ENCODE measurements at regions not wholly inside any gene's neighbourhood (a gene's known extent, or its start where the extent isn't known, plus 50 kb on each side); places are given as distances from the start of the nearest gene placed in this dataset.
"Not testable (repeated sequence)": the region's sequence is repeated elsewhere in the genome, so short reads cannot be mapped to it uniquely, and the experiment has no call there.

GRCh38 chr7:34382166-34382893 lies 275.7 kb upstream of the NPSR1 start:
- in situ Hi-C loops (cut with HindIII; ENCODE audit: low sequenced_read_pairs), result no loop called here

GRCh38 chr7:34385384-34385783 lies 272.6 kb upstream of the NPSR1 start:
- in situ Hi-C loops (cut with HindIII; ENCODE audit: low sequenced_read_pairs), result loop anchor here (5.0 kb wide), 1 partner anchor 43 kb away; no protein-coding TSS in a partner anchor

GRCh38 chr7:34389332-34390078 lies 268.5 kb upstream of the NPSR1 start:
- in situ Hi-C loops (cut with HindIII; ENCODE audit: low sequenced_read_pairs), result loop anchor here (5.0 kb wide), 1 partner anchor 47 kb away; no protein-coding TSS in a partner anchor

- in situ Hi-C loops (cut with HindIII; ENCODE audit: low sequenced_read_pairs), result no loop called here
These were observed 267.9 kb upstream of the NPSR1 start for GRCh38 chr7:34390103-34390502.

- in situ Hi-C loops (cut with HindIII; ENCODE audit: low sequenced_read_pairs), result no loop called here
These were observed 265.0 kb upstream of the NPSR1 start for GRCh38 chr7:34392972-34393371.

- in situ Hi-C loops (cut with HindIII; ENCODE audit: low sequenced_read_pairs), result no loop called here
These were observed 261.5 kb upstream of the NPSR1 start for GRCh38 chr7:34396437-34397064.

- in situ Hi-C loops (cut with HindIII; ENCODE audit: low sequenced_read_pairs), result no loop called here
These were observed 256.2 kb upstream of the NPSR1 start for GRCh38 chr7:34401776-34402175.

GRCh38 chr7:34406848-34407530 lies 251.0 kb upstream of the NPSR1 start:
- in situ Hi-C loops (cut with HindIII; ENCODE audit: low sequenced_read_pairs), result no loop called here

GRCh38 chr7:34407586-34407985 lies 250.4 kb upstream of the NPSR1 start:
- in situ Hi-C loops (cut with HindIII; ENCODE audit: low sequenced_read_pairs), result no loop called here

GRCh38 chr7:34417781-34418180 lies 240.2 kb upstream of the NPSR1 start:
- in situ Hi-C loops (cut with HindIII; ENCODE audit: low sequenced_read_pairs), result no loop called here

GRCh38 chr7:34421526-34421925 lies 236.5 kb upstream of the NPSR1 start:
- in situ Hi-C loops (cut with HindIII; ENCODE audit: low sequenced_read_pairs), result no loop called here

- in situ Hi-C loops (cut with HindIII; ENCODE audit: low sequenced_read_pairs), result no loop called here
These were observed 232.8 kb upstream of the NPSR1 start for GRCh38 chr7:34425194-34425593.

- in situ Hi-C loops (cut with HindIII; ENCODE audit: low sequenced_read_pairs), result no loop called here
These were observed 232.2 kb upstream of the NPSR1 start for GRCh38 chr7:34425631-34426384.

GRCh38 chr7:34430456-34430855 lies 227.6 kb upstream of the NPSR1 start:
- in situ Hi-C loops (cut with HindIII; ENCODE audit: low sequenced_read_pairs), result no loop called here

- in situ Hi-C loops (cut with HindIII; ENCODE audit: low sequenced_read_pairs), result no loop called here
These were observed 219.6 kb upstream of the NPSR1 start for GRCh38 chr7:34438436-34438835.

- in situ Hi-C loops (cut with HindIII; ENCODE audit: low sequenced_read_pairs), result no loop called here
These were observed 212.4 kb upstream of the NPSR1 start for GRCh38 chr7:34445653-34446052.

- in situ Hi-C loops (cut with HindIII; ENCODE audit: low sequenced_read_pairs), result not testable (repeated sequence)
These were observed 209.5 kb upstream of the NPSR1 start for GRCh38 chr7:34448531-34448930.

GRCh38 chr7:34449765-34450164 lies 208.3 kb upstream of the NPSR1 start:
- in situ Hi-C loops (cut with HindIII; ENCODE audit: low sequenced_read_pairs), result no loop called here

- in situ Hi-C loops (cut with HindIII; ENCODE audit: low sequenced_read_pairs), result no loop called here
These were observed 206.8 kb upstream of the NPSR1 start for GRCh38 chr7:34451183-34451582.

GRCh38 chr7:34451923-34452322 lies 206.1 kb upstream of the NPSR1 start:
- in situ Hi-C loops (cut with HindIII; ENCODE audit: low sequenced_read_pairs), result no loop called here

All from endothelial cell of hepatic sinusoid (primary cell).